ENCODE measurements at regions not wholly inside any gene's neighbourhood (a gene's known extent, or its start where the extent isn't known, plus 50 kb on each side); places are given as distances from the start of the nearest gene placed in this dataset.

- ATAC-seq (ENCODE audit: poor library complexity) (no peak), DNase-seq (no peak)
- intact Hi-C loops (cut with DNase I) = no loop called here
Measured at GRCh38 chr13:90783273-90783672, 564.2 kb upstream of the MIR17HG start.

DNA sequence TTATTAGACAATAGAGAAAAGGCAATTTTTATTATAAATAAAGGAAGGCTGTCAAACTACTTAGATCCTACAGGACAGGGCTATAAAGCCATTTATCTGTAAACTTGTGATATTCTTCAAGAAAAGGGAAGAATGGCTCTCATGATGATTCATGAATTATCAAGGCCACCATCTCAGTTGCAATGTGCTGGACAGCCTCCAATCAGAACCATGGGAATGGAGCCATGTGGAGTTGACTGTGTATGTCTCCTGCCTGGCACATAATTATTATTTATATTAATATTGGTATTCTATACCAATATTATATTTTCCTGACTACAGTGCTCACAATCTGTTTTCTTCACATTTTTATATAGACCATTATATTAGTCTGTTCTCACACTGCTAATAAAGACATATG, 560.5 kb upstream of the MIR17HG start:
- intact Hi-C loops (cut with DNase I) = no loop called here
- DNase-seq (no peak), ATAC-seq (ENCODE audit: poor library complexity) (no peak)

GRCh38 chr13:90792335-90792734, 555.2 kb upstream of the MIR17HG start:
- ATAC-seq (ENCODE audit: poor library complexity) = no peak
- no peak for DNase-seq
- intact Hi-C loops (cut with DNase I) = no loop called here

GRCh38 chr13:90793261-90793820, 554.1 kb upstream of the MIR17HG start:
- no peak for ATAC-seq (ENCODE audit: poor library complexity)
- no peak for DNase-seq
- intact Hi-C loops (cut with DNase I) = no loop called here

DNA sequence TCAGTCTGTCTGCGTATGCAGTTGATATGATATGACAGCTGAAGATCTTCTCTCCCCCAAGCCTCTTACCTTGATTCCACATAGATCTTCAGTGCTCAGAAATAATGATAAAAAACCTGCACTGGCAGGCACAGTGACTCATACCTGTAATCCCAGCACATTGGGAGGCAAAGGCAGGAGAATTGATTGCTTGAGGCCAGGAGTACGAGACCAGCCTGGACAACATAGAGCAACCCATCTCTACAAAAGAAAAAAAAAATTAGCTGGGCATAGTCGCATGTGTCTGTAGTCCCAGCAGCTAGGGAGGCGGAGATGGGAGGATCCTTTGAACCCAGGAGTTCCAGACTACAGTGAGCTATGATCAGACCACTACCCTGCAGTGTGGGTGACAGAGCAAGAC, 551.0 kb upstream of the MIR17HG start:
- no peak for ATAC-seq (ENCODE audit: poor library complexity)
- intact Hi-C loops (cut with DNase I) = no loop called here
- no peak for DNase-seq

GRCh38 chr13:90797335-90797734, 550.2 kb upstream of the MIR17HG start:
- no peak for ATAC-seq (ENCODE audit: poor library complexity)
- DNase-seq = no peak
- intact Hi-C loops (cut with DNase I) = no loop called here

DNA sequence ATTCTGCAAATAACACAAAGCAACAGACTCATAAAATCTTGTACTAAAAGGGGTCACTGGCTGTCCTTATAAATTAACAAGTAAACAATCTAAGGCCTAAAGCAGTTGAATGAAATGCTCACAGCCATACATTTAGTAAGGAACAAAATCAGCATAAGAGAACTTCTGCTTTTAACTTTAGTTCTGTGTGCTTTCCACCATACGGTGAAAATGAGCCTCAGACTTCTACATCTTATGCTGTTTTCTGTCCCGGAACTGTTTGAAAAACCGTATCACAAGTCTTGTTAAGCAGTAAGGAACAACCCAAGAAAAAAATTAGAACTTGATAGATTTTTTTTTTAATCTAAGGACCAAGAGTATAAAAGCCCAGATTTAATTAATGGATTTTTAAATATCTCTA, 549.1 kb upstream of the MIR17HG start:
- DNase-seq = no peak
- intact Hi-C loops (cut with DNase I) = no loop called here
- no peak for ATAC-seq (ENCODE audit: poor library complexity)

DNA sequence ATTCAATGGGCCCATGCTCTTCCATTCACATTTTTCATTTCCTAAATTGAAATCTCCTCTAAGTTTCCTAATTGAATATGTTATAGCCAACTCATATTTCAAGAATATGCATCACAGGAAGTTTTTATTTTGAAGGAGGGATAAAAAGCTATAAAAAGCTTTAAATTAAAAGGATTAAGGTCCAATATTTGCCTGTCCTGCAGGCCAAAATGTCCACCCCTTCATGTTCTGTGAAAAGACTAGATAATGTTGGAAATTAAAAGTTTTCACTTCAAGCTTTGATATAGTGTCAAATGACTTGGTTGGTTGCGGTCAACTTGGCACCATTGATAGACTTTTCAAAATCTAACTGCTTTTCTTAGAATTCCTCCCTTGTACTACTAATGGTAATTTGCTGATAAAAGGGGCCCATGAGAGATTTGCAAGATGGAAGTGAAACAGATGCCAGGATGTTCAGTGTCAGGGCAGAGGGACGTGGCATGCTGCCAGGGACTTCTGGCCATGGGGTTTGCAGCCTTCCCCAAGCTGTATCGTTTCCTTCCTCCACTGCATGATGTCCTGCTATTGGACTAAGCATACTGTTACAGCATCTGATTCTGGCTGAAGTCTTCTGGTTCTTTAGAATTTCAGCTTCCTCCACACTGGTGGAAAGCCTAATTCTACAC, 547.3 kb upstream of the MIR17HG start:
- peak; percentile 88 for DNase-seq
- peak; percentile 88 for ATAC-seq (ENCODE audit: poor library complexity)
- intact Hi-C loops (cut with DNase I) = no loop called here

DNA sequence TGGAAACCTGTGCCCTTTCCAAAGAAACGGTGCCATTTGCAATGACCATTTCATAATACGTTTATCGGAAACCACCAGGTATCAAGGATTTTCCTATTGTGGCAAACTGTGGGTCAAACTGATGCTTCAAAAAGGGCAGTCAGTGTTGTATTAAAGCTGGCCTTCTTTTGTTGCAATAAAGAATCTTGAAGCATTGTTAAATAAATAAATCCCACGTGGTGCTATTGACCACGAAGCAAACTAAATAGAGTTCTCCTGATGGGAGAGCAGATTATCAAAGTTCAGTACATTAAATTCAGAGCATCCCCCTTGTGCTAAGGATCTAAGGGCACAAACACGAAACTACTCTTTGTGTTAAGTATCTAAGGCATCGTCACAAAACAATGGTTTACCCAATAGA, 545.9 kb upstream of the MIR17HG start:
- intact Hi-C loops (cut with DNase I) = no loop called here
- ATAC-seq (ENCODE audit: poor library complexity) (no peak), DNase-seq (no peak)

DNA sequence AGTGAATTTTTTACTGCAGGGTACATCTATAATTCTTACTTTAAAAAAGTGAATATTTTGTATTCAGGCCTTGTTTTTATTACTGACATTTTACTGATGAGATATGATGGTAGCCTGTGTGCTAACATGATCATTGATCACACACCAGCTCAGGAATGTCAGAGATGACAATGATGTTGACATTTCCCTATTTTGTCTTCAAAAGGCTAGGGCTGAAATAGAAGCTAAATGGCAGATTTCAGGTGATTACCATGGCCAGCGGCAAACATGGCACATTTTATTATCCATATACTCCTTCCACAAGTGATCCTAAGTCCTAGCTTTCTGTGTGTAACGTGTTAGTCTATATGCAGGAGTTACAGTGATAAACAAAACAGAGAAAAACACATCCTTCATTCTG, 544.3 kb upstream of the MIR17HG start:
- no peak for ATAC-seq (ENCODE audit: poor library complexity)
- DNase-seq = no peak
- intact Hi-C loops (cut with DNase I) = no loop called here

GRCh38 chr13:90806016-90806615, 541.4 kb upstream of the MIR17HG start:
- DNase-seq (no peak), ATAC-seq (ENCODE audit: poor library complexity) (no peak)
- intact Hi-C loops (cut with DNase I) = no loop called here

GRCh38 chr13:90806892-90807291, 540.6 kb upstream of the MIR17HG start:
- ATAC-seq (ENCODE audit: poor library complexity) = no peak
- intact Hi-C loops (cut with DNase I) = no loop called here
- DNase-seq = no peak

GRCh38 chr13:90808838-90809237, 538.6 kb upstream of the MIR17HG start:
- ATAC-seq (ENCODE audit: poor library complexity) (no peak), DNase-seq (no peak)
- intact Hi-C loops (cut with DNase I) = no loop called here

- intact Hi-C loops (cut with DNase I) = no loop called here
- DNase-seq (no peak), ATAC-seq (ENCODE audit: poor library complexity) (no peak)
Measured at GRCh38 chr13:90824032-90824431, 523.5 kb upstream of the MIR17HG start.

- DNase-seq (no peak), ATAC-seq (ENCODE audit: poor library complexity) (no peak)
- intact Hi-C loops (cut with DNase I) = no loop called here
Measured at GRCh38 chr13:90826688-90827087, 520.8 kb upstream of the MIR17HG start.

GRCh38 chr13:90830782-90831181, 516.7 kb upstream of the MIR17HG start:
- ATAC-seq (ENCODE audit: poor library complexity) (no peak), DNase-seq (no peak)
- intact Hi-C loops (cut with DNase I) = no loop called here

GRCh38 chr13:90833951-90834350, 513.5 kb upstream of the MIR17HG start:
- intact Hi-C loops (cut with DNase I) = no loop called here
- no peak for ATAC-seq (ENCODE audit: poor library complexity)
- no peak for DNase-seq

DNA sequence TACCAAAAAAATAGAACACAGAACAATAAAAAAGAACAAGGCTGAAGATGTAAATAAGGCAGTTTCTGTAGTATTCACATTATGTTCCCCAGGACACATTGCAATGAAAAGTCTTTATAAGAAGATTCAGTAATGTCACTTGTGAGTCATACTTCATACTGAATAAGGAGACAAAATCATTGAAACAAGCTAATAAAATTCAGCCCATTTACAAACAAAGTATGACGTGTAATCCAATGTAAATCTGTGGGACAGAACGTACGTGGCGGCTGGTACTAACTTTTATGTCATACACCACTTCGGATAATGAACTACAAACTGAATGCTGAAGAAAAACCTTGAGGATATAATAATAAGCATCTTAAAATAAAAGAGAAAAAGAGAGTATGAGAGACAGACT, 512.8 kb upstream of the MIR17HG start:
- DNase-seq (no peak), ATAC-seq (ENCODE audit: poor library complexity) (no peak)
- intact Hi-C loops (cut with DNase I) = no loop called here

DNA sequence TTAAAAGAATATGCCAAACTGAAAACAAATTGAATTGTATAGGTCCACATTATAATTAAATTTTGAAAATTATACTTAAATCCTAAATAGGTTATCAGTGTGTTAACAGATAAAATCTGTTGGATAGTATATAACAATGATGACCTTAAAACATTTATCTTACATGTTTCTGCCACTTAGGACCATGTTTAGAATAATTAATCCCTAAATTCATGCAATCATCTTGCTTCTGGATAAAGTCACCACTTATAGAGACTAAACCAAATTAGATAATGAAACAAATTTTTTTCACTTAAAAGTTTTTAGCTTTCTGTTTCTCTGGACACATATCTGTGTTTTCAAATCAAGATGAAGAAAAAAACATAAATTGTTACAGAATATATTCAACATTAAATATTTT, 511.7 kb upstream of the MIR17HG start:
- intact Hi-C loops (cut with DNase I) = no loop called here
- ATAC-seq (ENCODE audit: poor library complexity) (no peak), DNase-seq (no peak)

DNA sequence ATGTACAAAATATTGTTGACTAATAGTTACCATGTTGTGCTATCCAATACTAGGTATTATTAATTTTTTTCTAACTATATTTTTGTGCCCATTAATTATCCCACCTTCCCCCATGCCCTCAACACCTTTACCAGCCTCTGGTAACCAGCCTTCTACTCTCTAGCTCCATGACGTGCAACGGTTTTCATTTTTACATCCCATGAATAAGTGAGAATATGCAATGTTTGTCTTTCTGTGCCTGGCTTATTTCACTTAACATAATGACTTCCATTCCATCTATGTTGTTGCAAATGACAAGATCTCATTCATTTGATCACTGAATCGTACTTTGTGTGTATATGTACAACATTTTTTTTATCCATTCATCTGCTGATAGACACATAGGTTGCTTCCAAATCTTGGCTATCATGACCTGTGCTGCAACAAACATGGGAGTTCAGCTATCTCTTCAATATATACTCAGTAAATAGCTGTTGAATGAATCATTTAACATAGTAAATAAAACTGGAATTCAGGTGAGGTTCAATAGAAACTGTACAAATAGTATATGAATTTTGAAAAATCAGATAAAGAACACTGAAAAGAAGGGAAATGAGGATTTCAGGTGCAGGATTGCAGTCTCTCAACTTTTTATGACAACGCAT, 509.0 kb upstream of the MIR17HG start:
- no peak for ATAC-seq (ENCODE audit: poor library complexity)
- intact Hi-C loops (cut with DNase I) = no loop called here
- DNase-seq = no peak

Data from Right ventricle myocardium superior (tissue), 1 donor.